ENCODE measurements at regions not wholly inside any gene's neighbourhood (a gene's known extent, or its start where the extent isn't known, plus 50 kb on each side); places are given as distances from the start of the nearest gene placed in this dataset.
A peak's percentile ranks its signal among the peaks of the same experiment; 100 is the strongest.

- H3K9me3 ChIP-seq (ENCODE audit: control insufficient read depth, low read length), result no peaks in the 10 kb centered on the region
- H3K4me1 ChIP-seq (ENCODE audit: control insufficient read depth, insufficient read depth, low read length), result peaks cover 4% of the 10 kb centered on the region
- ATAC-seq (no peak), DNase-seq (no peak)
- H3K4me3 ChIP-seq (ENCODE audit: low read length), result no peak overlapping the region
- H3K27me3 ChIP-seq (ENCODE audit: control insufficient read depth, insufficient read depth), result no peaks in the 10 kb centered on the region
- intact Hi-C loops (cut with DNase I), result no loop called here
- 95% methylated on average over 4 of the region's 4 CpGs for WGBS
- H3K27ac ChIP-seq (ENCODE audit: low read length), result no peak overlapping the region
Measured at GRCh38 chr2:60051991-60052390, 501.5 kb downstream of the BCL11A start.

- intact Hi-C loops (cut with DNase I), result no loop called here
- Histone ChIP-seq H3K9me3 (ENCODE audit: control insufficient read depth, low read length) (no peaks in the 10 kb centered on the region), H3K4me3 (ENCODE audit: low read length) (no peak overlapping the region), H3K4me1 (ENCODE audit: control insufficient read depth, insufficient read depth, low read length) (peaks cover 2% of the 10 kb centered on the region), H3K27ac (ENCODE audit: low read length) (no peak overlapping the region), H3K27me3 (ENCODE audit: control insufficient read depth, insufficient read depth) (no peaks in the 10 kb centered on the region)
- ATAC-seq (peak in 1 of 2 donors; percentile 45), DNase-seq (peak in 1 of 3 donors; percentile 59)
- 33% methylated on average over 4 of the region's 4 CpGs for WGBS
Measured at GRCh38 chr2:60047944-60048525, 505.4 kb downstream of the BCL11A start.

GRCh38 chr2:60047347-60047746 lies 506.1 kb downstream of the BCL11A start:
- ATAC-seq, result no peak

GRCh38 chr2:60046529-60046928 lies 506.9 kb downstream of the BCL11A start:
- intact Hi-C loops (cut with DNase I), result no loop called here

More at GRCh38 chr2:60047347-60047746, 506.1 kb downstream of the BCL11A start:
- intact Hi-C loops (cut with DNase I), result no loop called here
- no peaks in the 10 kb centered on the region for H3K9me3 ChIP-seq (ENCODE audit: control insufficient read depth, low read length)
- H3K4me1 ChIP-seq (ENCODE audit: control insufficient read depth, insufficient read depth, low read length), result peaks cover 2% of the 10 kb centered on the region
- H3K27ac ChIP-seq (ENCODE audit: low read length), result no peak overlapping the region
- 95% methylated on average over 2 of the region's 2 CpGs for WGBS
- H3K27me3 ChIP-seq (ENCODE audit: control insufficient read depth, insufficient read depth), result no peaks in the 10 kb centered on the region
- H3K4me3 ChIP-seq (ENCODE audit: low read length), result no peak overlapping the region
- no peak for DNase-seq

GRCh38 chr2:60045456-60045855 lies 508.0 kb downstream of the BCL11A start:
- DNase-seq, result no peak
- Histone ChIP-seq H3K27me3 (ENCODE audit: control insufficient read depth, insufficient read depth) (no peaks in the 10 kb centered on the region), H3K4me3 (ENCODE audit: low read length) (no peak overlapping the region), H3K4me1 (ENCODE audit: control insufficient read depth, insufficient read depth, low read length) (peaks cover 2% of the 10 kb centered on the region), H3K9me3 (ENCODE audit: control insufficient read depth, low read length) (no peaks in the 10 kb centered on the region), H3K27ac (ENCODE audit: low read length) (no peak overlapping the region)
- ATAC-seq, result no peak
- intact Hi-C loops (cut with DNase I), result no loop called here
- WGBS, result 79% methylated on average over 1 of the region's 1 CpG

More at GRCh38 chr2:60046529-60046928, 506.9 kb downstream of the BCL11A start:
- Histone ChIP-seq H3K4me1 (ENCODE audit: control insufficient read depth, insufficient read depth, low read length) (peaks cover 2% of the 10 kb centered on the region), H3K9me3 (ENCODE audit: control insufficient read depth, low read length) (no peaks in the 10 kb centered on the region), H3K4me3 (ENCODE audit: low read length) (no peak overlapping the region), H3K27me3 (ENCODE audit: control insufficient read depth, insufficient read depth) (no peaks in the 10 kb centered on the region), H3K27ac (ENCODE audit: low read length) (no peak overlapping the region)
- ATAC-seq, result no peak
- 85% methylated on average over 4 of the region's 4 CpGs for WGBS
- no peak for DNase-seq

GRCh38 chr2:60044484-60044883 lies 509.0 kb downstream of the BCL11A start:
- intact Hi-C loops (cut with DNase I), result no loop called here
- Histone ChIP-seq H3K9me3 (ENCODE audit: control insufficient read depth, low read length) (no peaks in the 10 kb centered on the region), H3K27ac (ENCODE audit: low read length) (no peak overlapping the region), H3K27me3 (ENCODE audit: control insufficient read depth, insufficient read depth) (no peaks in the 10 kb centered on the region), H3K4me3 (ENCODE audit: low read length) (no peak overlapping the region), H3K4me1 (ENCODE audit: control insufficient read depth, insufficient read depth, low read length) (peaks cover 2% of the 10 kb centered on the region)
- DNase-seq (no peak), ATAC-seq (no peak)
- 93% methylated on average over 1 of the region's 1 CpG for WGBS

- no peak for ATAC-seq
- no peak for DNase-seq
- 75% methylated on average over 3 of the region's 3 CpGs for whole genome bisulfite sequencing
- H3K27ac ChIP-seq (ENCODE audit: low read length), result no peak overlapping the region
- H3K27me3 ChIP-seq (ENCODE audit: control insufficient read depth, insufficient read depth), result no peaks in the 10 kb centered on the region
- intact Hi-C loops (cut with DNase I), result no loop called here
- H3K9me3 ChIP-seq (ENCODE audit: control insufficient read depth, low read length), result no peaks in the 10 kb centered on the region
- no peak overlapping the region for H3K4me3 ChIP-seq (ENCODE audit: low read length)
- H3K4me1 ChIP-seq (ENCODE audit: control insufficient read depth, insufficient read depth, low read length), result no peaks in the 10 kb centered on the region
Measured at GRCh38 chr2:60042023-60042422, 511.4 kb downstream of the BCL11A start.

- no peaks in the 10 kb centered on the region for H3K27me3 ChIP-seq (ENCODE audit: control insufficient read depth, insufficient read depth)
- WGBS, result 59% methylated on average over 4 of the region's 4 CpGs
- no peaks in the 10 kb centered on the region for H3K4me1 ChIP-seq (ENCODE audit: control insufficient read depth, insufficient read depth, low read length)
- no peak for ATAC-seq
- intact Hi-C loops (cut with DNase I), result no loop called here
- DNase-seq, result no peak
- no peak overlapping the region for H3K4me3 ChIP-seq (ENCODE audit: low read length)
- H3K27ac ChIP-seq (ENCODE audit: low read length), result no peak overlapping the region
- no peaks in the 10 kb centered on the region for H3K9me3 ChIP-seq (ENCODE audit: control insufficient read depth, low read length)
Measured at GRCh38 chr2:60033325-60033724, 520.1 kb downstream of the BCL11A start.

- H3K27me3 ChIP-seq (ENCODE audit: control insufficient read depth, insufficient read depth), result no peaks in the 10 kb centered on the region
- intact Hi-C loops (cut with DNase I), result no loop called here
- H3K9me3 ChIP-seq (ENCODE audit: control insufficient read depth, low read length), result no peaks in the 10 kb centered on the region
- no peak for ATAC-seq
- H3K4me3 ChIP-seq (ENCODE audit: low read length), result no peak overlapping the region
- DNase-seq, result no peak
- no peak overlapping the region for H3K27ac ChIP-seq (ENCODE audit: low read length)
- WGBS, result 51% methylated on average over 1 of the region's 1 CpG
- H3K4me1 ChIP-seq (ENCODE audit: control insufficient read depth, insufficient read depth, low read length), result no peaks in the 10 kb centered on the region
Measured at GRCh38 chr2:60029566-60029883, 523.9 kb downstream of the BCL11A start.

- Histone ChIP-seq H3K27ac (ENCODE audit: low read length) (no peak overlapping the region), H3K9me3 (ENCODE audit: control insufficient read depth, low read length) (no peaks in the 10 kb centered on the region), H3K27me3 (ENCODE audit: control insufficient read depth, insufficient read depth) (no peaks in the 10 kb centered on the region), H3K4me1 (ENCODE audit: control insufficient read depth, insufficient read depth, low read length) (no peaks in the 10 kb centered on the region), H3K4me3 (ENCODE audit: low read length) (no peak overlapping the region)
- intact Hi-C loops (cut with DNase I), result no loop called here
- DNase-seq (no peak), ATAC-seq (no peak)
- 63% methylated on average over 3 of the region's 3 CpGs for WGBS
Measured at GRCh38 chr2:60028849-60029565, 524.4 kb downstream of the BCL11A start.

- no peak for DNase-seq
- no peak for ATAC-seq
- intact Hi-C loops (cut with DNase I), result no loop called here
- H3K27me3 ChIP-seq (ENCODE audit: control insufficient read depth, insufficient read depth), result no peaks in the 10 kb centered on the region
- H3K27ac ChIP-seq (ENCODE audit: low read length), result no peak overlapping the region
- H3K4me3 ChIP-seq (ENCODE audit: low read length), result no peak overlapping the region
- no peaks in the 10 kb centered on the region for H3K4me1 ChIP-seq (ENCODE audit: control insufficient read depth, insufficient read depth, low read length)
- WGBS, result 94% methylated on average over 2 of the region's 2 CpGs
- H3K9me3 ChIP-seq (ENCODE audit: control insufficient read depth, low read length), result no peaks in the 10 kb centered on the region
Measured at GRCh38 chr2:60025496-60025895, 528.0 kb downstream of the BCL11A start.
